GM23338 (cell line): ENCODE measurements at regions not wholly inside any gene's neighbourhood (a gene's known extent, or its start where the extent isn't known, plus 50 kb on each side); places are given as distances from the start of the nearest gene placed in this dataset.

Source experiments
- ATAC-seq: fragments of 200-7000 bp; cut with Tn5 transposase; 3 replicates; pipeline ENCODE4 v1.9.1; 2020
- DNase-seq: peaks from one replicate; pipeline ENCODE4 v3.0.0-alpha.2; 2015; ENCODE audit warnings: low spot score
- H2AFZ ChIP-seq: fragments of 200-600 bp; sonication (generic); 2 replicates; pipeline ENCODE4 v1.8.0; 2016; ENCODE audit warnings: antibody characterized with exemption, mild to moderate bottlenecking, moderate library complexity
- H3F3A ChIP-seq: fragments of 200-600 bp; sonication (generic); replicated peaks from 2 replicates; pipeline ENCODE4 v1.8.0; 2017; ENCODE audit warnings: antibody characterized with exemption, mixed run types, low read depth
- H3K27ac ChIP-seq: fragments of 200-600 bp; sonication (generic); 2 replicates; pipeline ENCODE4 v1.6.1; 2016; ENCODE audit warnings: low read depth
- H3K27me3 ChIP-seq: fragments of 200-600 bp; sonication (generic); 2 replicates; pipeline ENCODE4 v1.8.0; 2016; ENCODE audit warnings: mild to moderate bottlenecking, mixed run types, moderate library complexity; ENCODE audit not compliant: insufficient read depth
- H3K36me3 ChIP-seq: fragments of 200-600 bp; sonication (generic); 2 replicates; pipeline ENCODE4 v1.8.0; 2016; ENCODE audit warnings: mild to moderate bottlenecking; ENCODE audit not compliant: insufficient read depth
- H3K4me1 ChIP-seq: fragments of 200-600 bp; sonication (generic); 2 replicates; pipeline ENCODE4 v1.8.0; 2016; ENCODE audit warnings: mild to moderate bottlenecking, moderate library complexity; ENCODE audit not compliant: insufficient read depth
- H3K4me2 ChIP-seq: fragments of 200-600 bp; sonication (generic); 2 replicates; pipeline ENCODE4 v1.7.1; 2017; ENCODE audit warnings: mixed run types
- H3K4me3 ChIP-seq: fragments of 200-600 bp; sonication (generic); 2 replicates; pipeline ENCODE4 v1.6.1; 2016; ENCODE audit warnings: mixed run types
- H3K79me2 ChIP-seq: fragments of 200-600 bp; sonication (generic); replicated peaks from 2 replicates; pipeline ENCODE4 v1.8.0; 2017; ENCODE audit warnings: mild to moderate bottlenecking; ENCODE audit not compliant: insufficient read depth
- H3K9me2 ChIP-seq: fragments of 200-600 bp; sonication (generic); 2 replicates; pipeline ENCODE4 v1.8.0; 2017; ENCODE audit not compliant: insufficient read depth
- H4K20me1 ChIP-seq: fragments of 200-600 bp; sonication (generic); replicated peaks from 2 replicates; pipeline ENCODE4 v1.8.0; 2017; ENCODE audit warnings: mild to moderate bottlenecking; ENCODE audit not compliant: insufficient read depth
- H3K27ac Mint-ChIP-seq: 2 replicates; pipeline ENCODE4 v1.8.0; 2020; ENCODE audit warnings: inconsistent platforms, mild to moderate bottlenecking, moderate library complexity, mixed read lengths
- H3K27me3 Mint-ChIP-seq: 3 replicates; pipeline ENCODE4 v1.8.0; 2022; ENCODE audit warnings: low read depth, mild to moderate bottlenecking, moderate library complexity, mixed read lengths, inconsistent platforms; ENCODE audit not compliant: insufficient read depth, poor library complexity
- H3K36me3 Mint-ChIP-seq: 3 replicates; pipeline ENCODE4 v1.8.0; 2021; ENCODE audit warnings: low read depth, mild to moderate bottlenecking, inconsistent platforms, moderate library complexity, mixed read lengths
- H3K4me1 Mint-ChIP-seq: 3 replicates; pipeline ENCODE4 v1.8.0; 2020; ENCODE audit warnings: mild to moderate bottlenecking, inconsistent platforms, mixed read lengths
- H3K4me3 Mint-ChIP-seq: 3 replicates; pipeline ENCODE4 v1.8.0; 2021; ENCODE audit warnings: moderate library complexity, mild to moderate bottlenecking, inconsistent platforms, mixed read lengths
- H3K9me3 Mint-ChIP-seq: 3 replicates; pipeline ENCODE4 v1.8.0; 2020; ENCODE audit warnings: moderate library complexity, mild to moderate bottlenecking, inconsistent platforms, mixed read lengths
- EZH2phosphoT487 ChIP-seq: fragments of 200-600 bp; sonication (generic); IDR thresholded peaks from one replicate; pipeline ENCODE4 v1.8.1; 2018; ENCODE audit warnings: antibody characterized with exemption; ENCODE audit not compliant: unreplicated experiment
- NANOG ChIP-seq: IDR thresholded peaks from 2 replicates; pipeline ENCODE4 v1.6.1; 2016; ENCODE audit warnings: antibody characterized with exemption, borderline replicate concordance
- POLR2AphosphoS5 ChIP-seq: IDR thresholded peaks from 2 replicates; pipeline ENCODE4 v1.6.1; 2016; ENCODE audit warnings: antibody characterized with exemption, low read depth
- STAT1 ChIP-seq: IDR thresholded peaks from one replicate; pipeline ENCODE4 v1.6.1; 2016; ENCODE audit warnings: antibody characterized with exemption; ENCODE audit not compliant: unreplicated experiment
- ZNF114 ChIP-seq: fragments of 250-450 bp; sonication (Bioruptor Pico); IDR thresholded peaks from 2 replicates; pipeline ENCODE4 v1.5.0; 2020; ENCODE audit warnings: mild to moderate bottlenecking, moderate library complexity
- ZNF331 ChIP-seq: fragments of 250-450 bp; sonication (Bioruptor Pico); IDR thresholded peaks from 2 replicates; pipeline ENCODE4 v1.5.0; 2020; ENCODE audit warnings: low read depth, mild to moderate bottlenecking, moderate library complexity
- TF ChIP-seq, protein P1 (sequence below): fragments of 250-450 bp; sonication (Bioruptor Pico); IDR thresholded peaks from 2 replicates; pipeline ENCODE4 v1.5.0; 2020; ENCODE audit warnings: mild to moderate bottlenecking, moderate library complexity
- TF ChIP-seq, protein P2 (sequence below): IDR thresholded peaks from one replicate; pipeline ENCODE4 v1.6.1; 2018; ENCODE audit warnings: antibody characterized with exemption; ENCODE audit not compliant: unreplicated experiment

GRCh38 chr7:25864943-25865751 lies 286.9 kb upstream of the NFE2L3 start:
- Histone ChIP-seq H3K4me2 (no peak overlapping the region), H4K20me1 (no peaks in the 10 kb centered on the region), H3K4me3 (no peak overlapping the region), H2AFZ (no peak overlapping the region), H3K36me3 (no peaks in the 10 kb centered on the region), H3F3A (no peaks in the 10 kb centered on the region), H3K27me3 (peaks cover 86% of the 10 kb centered on the region), H3K4me1 (peaks cover 38% of the 10 kb centered on the region), H3K27ac (no peak overlapping the region), H3K9me2 (no peaks in the 10 kb centered on the region), H3K79me2 (no peaks in the 10 kb centered on the region)
- Mint-ChIP-seq H3K4me3 (no peak overlapping the region), H3K27ac (no peak overlapping the region), H3K36me3 (no peaks in the 10 kb centered on the region), H3K4me1 (peaks cover 28% of the 10 kb centered on the region), H3K9me3 (no peaks in the 10 kb centered on the region), H3K27me3 (peaks cover 27% of the 10 kb centered on the region)
- DNase-seq (no peak), ATAC-seq (no peak)
- TF ChIP-seq EZH2phosphoT487 (no peak), STAT1 (no peak), ZNF331 (CRISPR knock-in tag) (no peak), POLR2AphosphoS5 (no peak), ZNF114 (CRISPR knock-in tag) (no peak), NANOG (no peak)
- TF ChIP-seq, protein P1, sequence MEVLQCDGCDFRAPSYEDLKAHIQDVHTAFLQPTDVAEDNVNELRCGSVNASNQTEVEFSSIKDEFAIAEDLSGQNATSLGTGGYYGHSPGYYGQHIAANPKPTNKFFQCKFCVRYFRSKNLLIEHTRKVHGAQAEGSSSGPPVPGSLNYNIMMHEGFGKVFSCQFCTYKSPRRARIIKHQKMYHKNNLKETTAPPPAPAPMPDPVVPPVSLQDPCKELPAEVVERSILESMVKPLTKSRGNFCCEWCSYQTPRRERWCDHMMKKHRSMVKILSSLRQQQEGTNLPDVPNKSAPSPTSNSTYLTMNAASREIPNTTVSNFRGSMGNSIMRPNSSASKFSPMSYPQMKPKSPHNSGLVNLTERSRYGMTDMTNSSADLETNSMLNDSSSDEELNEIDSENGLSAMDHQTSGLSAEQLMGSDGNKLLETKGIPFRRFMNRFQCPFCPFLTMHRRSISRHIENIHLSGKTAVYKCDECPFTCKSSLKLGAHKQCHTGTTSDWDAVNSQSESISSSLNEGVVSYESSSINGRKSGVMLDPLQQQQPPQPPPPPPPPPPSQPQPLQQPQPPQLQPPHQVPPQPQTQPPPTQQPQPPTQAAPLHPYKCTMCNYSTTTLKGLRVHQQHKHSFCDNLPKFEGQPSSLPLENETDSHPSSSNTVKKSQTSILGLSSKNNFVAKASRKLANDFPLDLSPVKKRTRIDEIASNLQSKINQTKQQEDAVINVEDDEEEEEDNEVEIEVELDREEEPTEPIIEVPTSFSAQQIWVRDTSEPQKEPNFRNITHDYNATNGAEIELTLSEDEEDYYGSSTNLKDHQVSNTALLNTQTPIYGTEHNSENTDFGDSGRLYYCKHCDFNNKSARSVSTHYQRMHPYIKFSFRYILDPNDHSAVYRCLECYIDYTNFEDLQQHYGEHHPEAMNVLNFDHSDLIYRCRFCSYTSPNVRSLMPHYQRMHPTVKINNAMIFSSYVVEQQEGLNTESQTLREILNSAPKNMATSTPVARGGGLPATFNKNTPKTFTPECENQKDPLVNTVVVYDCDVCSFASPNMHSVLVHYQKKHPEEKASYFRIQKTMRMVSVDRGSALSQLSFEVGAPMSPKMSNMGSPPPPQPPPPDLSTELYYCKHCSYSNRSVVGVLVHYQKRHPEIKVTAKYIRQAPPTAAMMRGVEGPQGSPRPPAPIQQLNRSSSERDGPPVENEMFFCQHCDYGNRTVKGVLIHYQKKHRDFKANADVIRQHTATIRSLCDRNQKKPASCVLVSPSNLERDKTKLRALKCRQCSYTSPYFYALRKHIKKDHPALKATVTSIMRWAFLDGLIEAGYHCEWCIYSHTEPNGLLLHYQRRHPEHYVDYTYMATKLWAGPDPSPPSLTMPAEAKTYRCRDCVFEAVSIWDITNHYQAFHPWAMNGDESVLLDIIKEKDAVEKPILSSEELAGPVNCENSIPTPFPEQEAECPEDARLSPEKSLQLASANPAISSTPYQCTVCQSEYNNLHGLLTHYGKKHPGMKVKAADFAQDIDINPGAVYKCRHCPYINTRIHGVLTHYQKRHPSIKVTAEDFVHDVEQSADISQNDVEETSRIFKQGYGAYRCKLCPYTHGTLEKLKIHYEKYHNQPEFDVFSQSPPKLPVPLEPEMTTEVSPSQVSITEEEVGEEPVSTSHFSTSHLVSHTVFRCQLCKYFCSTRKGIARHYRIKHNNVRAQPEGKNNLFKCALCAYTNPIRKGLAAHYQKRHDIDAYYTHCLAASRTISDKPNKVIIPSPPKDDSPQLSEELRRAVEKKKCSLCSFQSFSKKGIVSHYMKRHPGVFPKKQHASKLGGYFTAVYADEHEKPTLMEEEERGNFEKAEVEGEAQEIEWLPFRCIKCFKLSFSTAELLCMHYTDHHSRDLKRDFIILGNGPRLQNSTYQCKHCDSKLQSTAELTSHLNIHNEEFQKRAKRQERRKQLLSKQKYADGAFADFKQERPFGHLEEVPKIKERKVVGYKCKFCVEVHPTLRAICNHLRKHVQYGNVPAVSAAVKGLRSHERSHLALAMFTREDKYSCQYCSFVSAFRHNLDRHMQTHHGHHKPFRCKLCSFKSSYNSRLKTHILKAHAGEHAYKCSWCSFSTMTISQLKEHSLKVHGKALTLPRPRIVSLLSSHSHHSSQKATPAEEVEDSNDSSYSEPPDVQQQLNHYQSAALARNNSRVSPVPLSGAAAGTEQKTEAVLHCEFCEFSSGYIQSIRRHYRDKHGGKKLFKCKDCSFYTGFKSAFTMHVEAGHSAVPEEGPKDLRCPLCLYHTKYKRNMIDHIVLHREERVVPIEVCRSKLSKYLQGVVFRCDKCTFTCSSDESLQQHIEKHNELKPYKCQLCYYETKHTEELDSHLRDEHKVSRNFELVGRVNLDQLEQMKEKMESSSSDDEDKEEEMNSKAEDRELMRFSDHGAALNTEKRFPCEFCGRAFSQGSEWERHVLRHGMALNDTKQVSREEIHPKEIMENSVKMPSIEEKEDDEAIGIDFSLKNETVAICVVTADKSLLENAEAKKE (CRISPR knock-in tag): no peak
- TF ChIP-seq, protein P2, sequence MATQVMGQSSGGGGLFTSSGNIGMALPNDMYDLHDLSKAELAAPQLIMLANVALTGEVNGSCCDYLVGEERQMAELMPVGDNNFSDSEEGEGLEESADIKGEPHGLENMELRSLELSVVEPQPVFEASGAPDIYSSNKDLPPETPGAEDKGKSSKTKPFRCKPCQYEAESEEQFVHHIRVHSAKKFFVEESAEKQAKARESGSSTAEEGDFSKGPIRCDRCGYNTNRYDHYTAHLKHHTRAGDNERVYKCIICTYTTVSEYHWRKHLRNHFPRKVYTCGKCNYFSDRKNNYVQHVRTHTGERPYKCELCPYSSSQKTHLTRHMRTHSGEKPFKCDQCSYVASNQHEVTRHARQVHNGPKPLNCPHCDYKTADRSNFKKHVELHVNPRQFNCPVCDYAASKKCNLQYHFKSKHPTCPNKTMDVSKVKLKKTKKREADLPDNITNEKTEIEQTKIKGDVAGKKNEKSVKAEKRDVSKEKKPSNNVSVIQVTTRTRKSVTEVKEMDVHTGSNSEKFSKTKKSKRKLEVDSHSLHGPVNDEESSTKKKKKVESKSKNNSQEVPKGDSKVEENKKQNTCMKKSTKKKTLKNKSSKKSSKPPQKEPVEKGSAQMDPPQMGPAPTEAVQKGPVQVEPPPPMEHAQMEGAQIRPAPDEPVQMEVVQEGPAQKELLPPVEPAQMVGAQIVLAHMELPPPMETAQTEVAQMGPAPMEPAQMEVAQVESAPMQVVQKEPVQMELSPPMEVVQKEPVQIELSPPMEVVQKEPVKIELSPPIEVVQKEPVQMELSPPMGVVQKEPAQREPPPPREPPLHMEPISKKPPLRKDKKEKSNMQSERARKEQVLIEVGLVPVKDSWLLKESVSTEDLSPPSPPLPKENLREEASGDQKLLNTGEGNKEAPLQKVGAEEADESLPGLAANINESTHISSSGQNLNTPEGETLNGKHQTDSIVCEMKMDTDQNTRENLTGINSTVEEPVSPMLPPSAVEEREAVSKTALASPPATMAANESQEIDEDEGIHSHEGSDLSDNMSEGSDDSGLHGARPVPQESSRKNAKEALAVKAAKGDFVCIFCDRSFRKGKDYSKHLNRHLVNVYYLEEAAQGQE: no peak
